Adrenal gland (tissue), 9 donors: ENCODE measurements at regions not wholly inside any gene's neighbourhood (a gene's known extent, or its start where the extent isn't known, plus 50 kb on each side); places are given as distances from the start of the nearest gene placed in this dataset.
A peak's percentile ranks its signal among the peaks of the same experiment; 100 is the strongest.
"Not testable (repeated sequence)": the region's sequence is repeated elsewhere in the genome, so short reads cannot be mapped to it uniquely, and the experiment has no call there.

ENCODE experiments used
- DNase-seq, 7 donors: peaks; one replicate each; pipeline ENCODE4 v3.0.0-alpha.2; 2019 to 2020
- H3K27ac ChIP-seq, 5 donors: fragments of 200-600 bp; sonication (generic) in 4 of 5; 1 replicate in 3 of 5; 2 replicates in 2 of 5; pipeline versions ENCODE4 v1.5.1 to v1.8.0; 2016 to 2020; ENCODE audit warnings: mild to moderate bottlenecking in 1 of 5
- H3K27me3 ChIP-seq: fragments of 200-600 bp; 2 replicates; pipeline ENCODE4 v1.8.0; 2021
- H3K36me3 ChIP-seq, 2 donors: fragments of 200-600 bp; replicated peaks in 1 of 2; 1 replicate in 1 of 2; 2 replicates in 1 of 2; pipeline versions ENCODE4 v1.5.1 to v1.8.0; 2018 to 2022
- H3K4me1 ChIP-seq, 2 donors: fragments of 200-600 bp; replicated peaks in 1 of 2; 1 replicate in 1 of 2; 2 replicates in 1 of 2; pipeline versions ENCODE4 v1.5.1 to v1.8.0; 2018 to 2021
- H3K4me3 ChIP-seq, 4 donors: fragments of 200-600 bp; sonication (generic) in 3 of 4; one replicate each; pipeline ENCODE4 v1.5.1; 2016 to 2018
- H3K9me3 ChIP-seq, 3 donors: fragments of 200-600 bp; sonication (generic) in 1 of 3; replicated peaks in 1 of 3; 1 replicate in 2 of 3; 2 replicates in 1 of 3; pipeline versions ENCODE4 v1.5.1 to v1.8.0; 2016 to 2021
- CTCF ChIP-seq, 6 experiments: fragments of 450-650 bp in 4 of 6; fragments of 200-600 bp in 2 of 6; sonication (generic) in 1 of 6; IDR thresholded peaks; 1 replicate in 5 of 6; 2 replicates in 1 of 6; pipeline versions ENCODE4 v1.5.1 to v1.8.0; 2016 to 2021; ENCODE audit warnings: antibody characterized with exemption in 6 of 6, mild to moderate bottlenecking in 2 of 6, moderate library complexity in 1 of 6
- POLR2A ChIP-seq, 2 donors: fragments of 450-650 bp; IDR thresholded peaks; one replicate each; pipeline ENCODE4 v1.6.1; 2017; ENCODE audit warnings: antibody characterized with exemption in 2 of 2, mild to moderate bottlenecking in 2 of 2, moderate library complexity in 1 of 2
- WGBS, 4 donors: extraction: QIAGEN DNeasy Blood & Tissue Kit in 2 of 4; methylation state at CpG; one replicate each; pipeline versions ENCODE4 v1.1.5 to v1.1.7; 2013 to 2017; 5-methylcytosine and 5-hydroxymethylcytosine counted together
- intact Hi-C, 2 donors: fragments of 100-400 bp; cut with DNase I; formaldehyde crosslinking; loops; one replicate each; pipeline versions ENCODE4 v1.14.1 to v1.15.0; 2022 to 2023
- donor health status: healthy with polysubstance abuse.
- donor health status: Bipolar disorder and iron deficiency.
- donor health status: DM: yes; HTN: yes; CAD: no.
- donor health status: DM: no; HTN: no; CAD: no.
- donor health status: DM: no; HTN: no; CAD: no.

- H3K27ac ChIP-seq, result peak overlapping the region in 4 of 5 donors; percentile 10 to 77 (median 68)
- TF ChIP-seq CTCF (IDR thresholded peaks at IDR 0.05) (peak in 3 of 6 experiments; percentile 18 to 45 (median 20)), POLR2A (IDR thresholded peaks at IDR 0.05) (no peak)
- 61 to 70% (median 64%) methylated on average over 4 of the region's 4 CpGs for WGBS, 4 donors
- H3K36me3 ChIP-seq, result no peaks in the 10 kb centered on the region
- no peaks in the 10 kb centered on the region for H3K27me3 ChIP-seq
- H3K4me1 ChIP-seq, result peaks cover 12 to 13% of the 10 kb centered on the region in 2 donors
- no peak overlapping the region for H3K4me3 ChIP-seq
- no peaks in the 10 kb centered on the region for H3K9me3 ChIP-seq
- DNase-seq, result peak in 4 of 7 donors; percentile 24 to 67 (median 47)
- intact Hi-C loops, result no loop called here
Measured at GRCh38 chr2:61660511-61661388, 122.6 kb upstream of the XPO1 start.

GRCh38 chr2:61658841-61659780 lies 121.0 kb upstream of the XPO1 start:
- WGBS, 4 donors, result 42 to 47% (median 45%) methylated on average over 3 of the region's 3 CpGs
- DNase-seq, result peak; percentile 39 to 72 (median 66)
- intact Hi-C loops, result no loop called here
- H3K4me3 ChIP-seq, result no peak overlapping the region
- TF ChIP-seq POLR2A (IDR thresholded peaks at IDR 0.05) (no peak), CTCF (IDR thresholded peaks at IDR 0.05) (peak; percentile 32 to 58 (median 40))
- peak overlapping the region; percentile 11 to 77 (median 67) for H3K27ac ChIP-seq
- no peaks in the 10 kb centered on the region for H3K27me3 ChIP-seq
- H3K36me3 ChIP-seq, result no peaks in the 10 kb centered on the region
- no peaks in the 10 kb centered on the region for H3K9me3 ChIP-seq
- H3K4me1 ChIP-seq, result peaks cover 12 to 13% of the 10 kb centered on the region in 2 donors

GRCh38 chr2:61649946-61650345 lies 111.8 kb upstream of the XPO1 start:
- H3K27me3 ChIP-seq, intact Hi-C loops, H3K4me1 ChIP-seq, H3K36me3 ChIP-seq, H3K9me3 ChIP-seq, H3K4me3 ChIP-seq, DNase-seq, H3K27ac ChIP-seq: not testable (repeated sequence)
- WGBS, 4 donors, result 94 to 99% (median 96%) methylated on average over 3 of the region's 3 CpGs

- intact Hi-C loops, result no loop called here
- Histone ChIP-seq H3K4me3 (no peak overlapping the region), H3K4me1 (no peaks in the 10 kb centered on the region), H3K36me3 (no peaks in the 10 kb centered on the region), H3K27ac (no peak overlapping the region), H3K27me3 (no peaks in the 10 kb centered on the region), H3K9me3 (no peaks in the 10 kb centered on the region)
- TF ChIP-seq CTCF (IDR thresholded peaks at IDR 0.05) (no peak), POLR2A (IDR thresholded peaks at IDR 0.05) (no peak)
- WGBS, 4 donors, result 85 to 92% (median 87%) methylated on average over 2 of the region's 2 CpGs
- no peak for DNase-seq
Measured at GRCh38 chr2:61649021-61649420, 110.9 kb upstream of the XPO1 start.
